Right kidney (tissue), 1 donor: ENCODE measurements at regions not wholly inside any gene's neighbourhood (a gene's known extent, or its start where the extent isn't known, plus 50 kb on each side); places are given as distances from the start of the nearest gene placed in this dataset.

ENCODE experiments used
- DNase-seq: peaks from one replicate; pipeline ENCODE4 v3.0.0-alpha.2; 2016

DNA sequence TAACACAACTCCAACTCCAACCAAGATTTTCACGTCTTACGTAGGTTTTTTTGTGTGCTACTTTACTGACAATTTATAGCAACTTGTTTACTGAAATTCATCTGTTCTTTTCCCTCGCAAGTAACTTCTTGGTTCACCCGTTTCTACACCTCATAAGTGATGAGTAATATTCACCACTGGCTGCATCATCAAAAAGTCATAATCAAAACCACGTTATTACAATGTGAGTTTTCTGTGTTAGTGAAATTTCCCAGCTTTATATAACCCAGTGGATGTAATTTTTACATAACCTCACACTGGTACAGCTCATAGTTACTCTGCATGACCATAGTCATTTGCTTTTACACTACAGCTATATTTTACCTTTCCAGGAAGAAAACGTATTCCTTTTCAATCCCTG lies 401.1 kb upstream of the LYPLAL1 start:
- DNase-seq, result no peak

DNA sequence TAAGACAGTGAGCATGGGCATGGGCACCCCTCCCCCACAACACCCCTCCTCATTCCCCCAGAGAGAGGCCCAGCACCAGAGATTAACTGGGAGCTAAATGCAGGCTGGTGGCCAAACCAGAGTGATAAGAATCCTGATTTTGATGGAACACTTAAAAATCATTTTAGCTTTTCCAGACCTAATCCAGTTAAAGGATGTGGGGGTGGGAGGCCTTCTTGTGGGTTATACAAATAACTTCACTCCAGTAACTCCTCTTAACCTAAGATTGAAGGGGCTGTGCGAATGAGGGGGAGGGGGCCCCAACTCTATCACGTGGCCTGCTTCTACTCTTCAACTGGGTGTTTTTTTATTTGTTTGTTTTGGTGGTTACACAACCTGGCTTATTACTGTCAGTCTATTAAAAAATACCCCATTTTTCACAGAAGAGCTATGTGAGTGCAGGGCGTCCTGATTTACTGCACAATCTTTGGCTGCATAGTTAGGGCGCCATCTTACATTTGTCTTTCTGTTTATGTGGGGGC lies 398.1 kb upstream of the LYPLAL1 start:
- DNase-seq, result no peak

DNA sequence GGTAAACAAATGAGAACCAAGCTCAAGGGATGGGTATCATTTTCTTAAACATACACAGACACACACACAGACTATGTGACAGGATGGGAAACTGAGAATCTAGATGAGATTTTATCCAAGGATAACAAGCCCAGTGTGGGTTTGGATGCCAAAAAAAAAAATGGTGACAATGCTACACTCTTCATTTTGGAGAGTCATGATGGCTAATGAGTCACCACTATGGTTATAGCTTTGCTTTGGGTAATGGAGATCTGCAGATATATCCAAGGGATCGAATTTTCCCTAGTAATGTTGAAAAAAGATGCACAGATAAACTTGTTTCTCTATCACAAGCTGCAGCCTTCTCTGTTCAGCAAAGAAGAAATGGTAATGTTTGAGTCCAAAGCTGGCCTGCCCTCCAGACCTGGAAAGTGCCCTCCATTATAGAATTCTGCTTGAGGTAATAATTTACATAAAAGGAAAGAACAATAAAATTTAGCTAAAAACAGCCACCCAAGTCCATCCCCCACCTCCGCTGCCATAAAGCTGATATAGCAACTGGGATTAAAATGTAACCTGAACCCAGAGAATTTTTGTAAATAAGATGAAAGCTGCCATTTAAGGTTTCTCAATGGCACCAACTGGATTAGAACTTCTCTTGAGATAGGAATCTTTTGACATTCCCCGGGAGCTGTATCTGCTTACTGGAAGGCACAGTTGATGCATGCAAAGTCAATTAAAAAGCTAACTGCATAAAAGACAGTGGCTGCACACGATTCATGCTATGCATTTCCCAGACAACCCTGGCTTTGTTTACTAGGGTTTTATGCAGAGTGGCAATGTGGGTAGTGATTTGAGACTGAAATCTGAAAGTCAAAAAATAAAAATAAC lies 395.2 kb upstream of the LYPLAL1 start:
- no peak for DNase-seq

DNA sequence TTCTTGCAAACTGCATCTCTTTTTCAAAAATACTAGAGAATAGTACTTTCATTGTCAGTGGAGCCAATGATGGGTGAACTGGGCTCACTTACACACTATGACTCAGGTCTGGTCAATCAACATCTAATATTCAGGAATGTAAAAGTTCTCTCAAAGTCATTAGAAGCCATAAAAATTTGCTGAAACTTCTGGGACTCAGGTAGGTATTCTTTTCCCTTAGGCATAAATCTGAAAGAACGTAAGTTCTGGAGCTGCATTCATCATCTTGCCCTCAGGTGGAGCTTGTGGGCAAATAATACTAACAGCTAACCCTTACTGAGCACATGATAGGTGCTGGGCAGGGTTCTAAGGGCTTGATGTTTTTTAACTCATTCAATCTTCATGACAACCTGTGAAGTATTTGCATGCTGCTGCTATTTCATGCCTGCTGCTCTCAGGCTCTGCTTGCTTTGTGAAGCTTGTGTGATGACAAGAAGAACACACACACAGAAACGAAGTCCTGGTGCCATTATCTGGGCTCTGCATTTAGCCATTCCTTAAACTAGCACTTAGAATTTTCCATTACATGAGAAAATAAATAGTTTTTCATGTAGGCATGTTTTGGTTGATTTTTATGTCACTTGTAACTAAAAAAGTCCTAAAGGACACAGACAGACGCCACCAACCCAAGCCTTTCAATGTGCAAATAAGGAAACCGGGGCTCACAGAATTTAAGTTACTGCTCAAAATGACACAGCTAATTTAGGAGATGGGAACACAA lies 394.2 kb upstream of the LYPLAL1 start:
- no peak for DNase-seq

DNA sequence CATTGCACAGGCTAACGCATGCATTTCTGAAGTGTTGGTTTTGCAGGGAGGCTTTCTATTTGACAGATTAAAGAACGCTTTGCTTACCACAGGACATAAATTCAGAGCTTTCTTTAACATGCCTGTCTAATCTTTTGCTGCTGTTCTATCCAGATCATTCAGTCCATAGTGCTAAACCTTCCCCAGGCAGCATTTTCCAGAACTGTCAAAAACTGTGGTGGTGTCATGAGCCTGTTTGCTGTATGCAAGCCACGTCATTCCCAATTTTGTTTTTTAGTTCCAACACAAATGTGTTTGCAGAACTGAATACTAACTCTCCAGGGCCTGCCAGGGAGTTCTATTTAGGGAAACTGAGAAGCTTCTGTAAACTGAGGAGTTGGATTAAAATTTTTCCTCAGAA lies 390.5 kb upstream of the LYPLAL1 start:
- DNase-seq, result no peak

DNA sequence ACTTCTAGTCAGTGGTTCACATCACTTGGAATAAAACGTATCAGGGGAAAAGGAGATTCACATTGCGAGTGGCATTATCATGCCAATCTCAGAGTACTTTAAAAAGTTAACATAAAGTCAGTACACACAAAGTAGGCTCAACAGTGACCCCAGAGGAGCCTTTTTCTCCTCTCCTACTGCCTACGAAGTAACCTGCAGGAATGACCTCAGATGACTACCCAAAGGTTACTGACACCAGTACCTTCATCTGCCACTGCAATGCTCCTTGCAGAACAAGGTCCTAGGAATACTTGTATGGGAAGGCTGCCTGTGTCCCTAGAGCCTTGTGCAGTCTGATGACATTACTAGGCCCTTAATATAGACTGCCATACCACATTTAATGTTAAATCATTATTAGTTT lies 389.8 kb upstream of the LYPLAL1 start:
- DNase-seq, result no peak

DNA sequence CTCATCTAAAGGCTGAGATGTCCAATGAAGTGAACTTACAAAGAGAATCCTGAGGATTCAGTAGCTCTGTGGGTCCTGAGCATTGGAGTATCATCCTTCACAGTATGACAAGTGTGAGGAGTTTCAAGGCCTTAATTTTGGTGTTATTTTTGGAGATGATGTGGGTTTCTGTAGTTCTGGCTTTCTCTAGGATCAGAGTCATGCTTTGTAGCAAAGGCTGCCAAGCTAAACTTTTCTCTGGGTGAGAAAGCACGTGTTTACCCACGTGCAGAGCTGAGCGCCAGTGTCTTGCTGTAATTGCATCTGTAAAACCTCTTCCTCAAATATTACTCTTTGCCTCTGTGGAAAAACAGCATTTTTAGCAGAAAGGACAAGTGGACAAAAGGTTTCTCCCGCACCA lies 387.8 kb upstream of the LYPLAL1 start:
- DNase-seq, result no peak

DNA sequence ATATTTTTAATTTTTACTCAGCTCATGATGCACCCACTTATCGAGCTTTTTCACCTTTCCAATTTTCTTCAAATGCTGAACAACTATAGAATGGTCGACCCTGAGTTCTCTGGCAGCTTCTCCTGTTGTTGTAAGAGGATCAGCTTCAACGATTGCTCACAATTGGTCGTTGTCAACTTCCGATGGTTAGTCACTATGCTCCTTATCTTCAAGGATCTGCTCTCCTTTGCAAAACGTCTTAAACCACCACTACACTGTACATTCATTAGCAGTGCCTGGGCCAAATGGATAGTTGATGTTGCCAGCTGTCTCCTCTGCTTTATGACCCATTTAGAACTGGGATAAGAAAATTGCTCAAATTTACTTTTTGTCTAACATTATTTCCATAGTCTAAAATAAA lies 385.9 kb upstream of the LYPLAL1 start:
- DNase-seq, result no peak

DNA sequence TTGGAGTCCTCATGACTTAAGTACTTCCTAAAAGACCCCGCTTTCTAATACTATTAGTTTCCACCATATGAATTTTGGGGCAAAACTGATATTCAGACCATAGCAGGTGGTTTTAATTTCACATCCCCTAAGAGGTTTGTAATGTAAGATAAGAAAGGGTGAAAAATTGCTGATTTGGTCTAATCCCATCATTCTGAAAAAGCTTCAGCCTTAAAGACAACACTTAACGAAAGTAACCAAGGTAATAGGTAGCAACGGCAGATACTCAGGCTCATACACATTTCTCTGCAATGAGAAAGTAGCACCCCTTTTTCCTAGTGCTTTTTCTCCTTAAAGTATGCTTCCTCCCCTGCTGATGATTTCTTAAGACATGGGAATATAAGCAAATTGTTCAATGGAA lies 376.9 kb upstream of the LYPLAL1 start:
- no peak for DNase-seq

DNA sequence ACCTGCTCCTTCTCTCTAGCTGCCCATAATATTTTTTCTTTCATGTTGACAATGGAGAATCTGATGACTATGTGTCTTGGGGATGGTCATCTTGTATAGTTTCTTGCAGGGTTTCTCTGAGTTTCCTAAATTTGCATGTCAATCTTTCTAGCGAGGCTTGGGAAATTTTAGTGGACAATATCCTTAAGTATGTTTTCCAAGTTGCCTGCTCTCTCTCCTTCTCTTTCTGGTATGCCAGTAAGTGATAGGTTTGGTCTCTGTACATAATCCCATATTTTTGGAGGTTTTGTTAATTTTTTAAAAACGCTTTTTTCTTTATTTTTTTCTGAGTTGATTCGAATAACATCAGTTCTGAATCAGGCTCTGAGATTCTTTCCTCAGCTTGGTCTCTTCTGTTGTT lies 370.9 kb upstream of the LYPLAL1 start:
- no peak for DNase-seq

DNA sequence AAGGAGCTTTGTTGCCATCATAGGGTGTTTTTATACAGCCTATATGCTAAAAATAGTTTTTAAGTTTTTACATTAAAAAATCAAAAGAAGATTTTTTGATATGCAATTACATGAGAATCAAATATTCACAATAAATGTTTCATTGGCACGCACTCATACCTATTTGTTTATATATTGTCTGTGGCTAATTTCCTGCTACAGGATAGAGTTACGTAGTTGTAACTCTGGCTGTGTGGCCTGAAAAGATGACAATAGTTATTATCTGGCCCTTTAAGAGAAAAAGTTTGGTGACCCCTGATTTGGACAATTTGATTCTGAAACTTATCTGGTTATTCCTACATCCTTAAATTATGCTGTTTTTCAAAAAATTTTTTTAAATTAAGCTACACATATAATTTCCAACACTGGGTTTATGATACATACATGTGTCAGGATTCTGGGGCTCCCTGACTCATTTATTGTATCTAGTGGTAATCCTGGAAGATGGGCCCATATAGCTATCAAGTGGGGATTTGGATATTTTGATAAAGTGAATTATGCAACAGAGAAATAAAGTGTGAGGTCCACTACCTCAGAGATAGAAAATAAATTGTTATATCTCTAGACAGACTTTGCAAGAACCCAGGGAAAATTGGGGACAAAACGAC lies 370.2 kb upstream of the LYPLAL1 start:
- DNase-seq, result no peak

DNA sequence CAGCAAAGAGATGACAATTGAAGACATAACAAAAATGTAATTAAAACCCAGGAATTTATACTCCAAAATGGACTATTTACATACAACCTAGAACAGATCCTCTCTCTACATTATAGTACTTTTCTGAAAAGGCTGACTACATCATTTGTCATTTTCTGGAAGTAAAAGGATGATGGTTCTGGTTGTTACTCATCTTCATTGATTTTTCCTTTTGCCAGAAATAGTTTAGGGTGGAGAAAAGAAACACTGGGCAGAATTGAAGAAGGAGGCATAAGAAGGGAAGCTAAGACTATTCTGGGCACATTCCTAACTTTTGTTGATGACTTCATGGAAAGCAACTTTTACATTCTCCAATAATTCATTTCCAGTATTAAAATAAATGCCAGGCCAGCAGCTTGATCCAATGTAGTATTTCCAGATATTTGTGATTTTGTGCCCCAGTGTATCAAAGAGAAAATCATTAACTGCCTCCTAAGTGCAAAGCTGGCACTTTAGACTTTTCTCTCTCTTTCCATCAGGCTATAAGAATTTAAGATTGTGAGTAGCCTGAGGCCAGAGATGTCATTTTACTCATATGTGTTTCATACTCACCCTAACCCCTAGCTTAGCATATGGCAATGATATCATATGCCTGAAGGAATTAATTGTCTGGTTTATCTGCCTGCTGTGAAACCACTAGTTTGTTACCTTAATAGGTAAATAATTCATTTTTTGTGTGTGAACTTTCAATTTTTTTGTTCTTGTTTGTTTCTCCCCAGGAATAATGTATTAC lies 369.5 kb upstream of the LYPLAL1 start:
- DNase-seq, result no peak

DNA sequence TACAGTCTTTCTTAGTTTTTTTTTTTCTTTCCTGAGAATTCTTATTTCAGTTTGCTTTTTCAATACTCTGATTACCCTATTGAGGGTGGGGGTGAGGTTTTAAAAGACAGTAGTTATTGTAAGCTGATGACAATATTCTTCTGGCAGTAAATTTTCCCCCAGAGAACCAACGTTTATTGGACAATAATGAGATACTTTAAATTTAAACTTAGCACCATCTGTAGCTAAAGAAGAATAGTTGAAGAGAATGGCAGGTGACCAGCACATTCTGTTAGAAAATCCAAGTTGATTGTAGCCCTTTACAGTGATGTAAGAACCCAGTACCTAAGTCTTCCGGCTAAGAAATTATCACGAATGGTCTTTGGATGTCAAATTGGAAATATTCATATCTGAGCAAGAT lies 364.6 kb upstream of the LYPLAL1 start:
- no peak for DNase-seq

DNA sequence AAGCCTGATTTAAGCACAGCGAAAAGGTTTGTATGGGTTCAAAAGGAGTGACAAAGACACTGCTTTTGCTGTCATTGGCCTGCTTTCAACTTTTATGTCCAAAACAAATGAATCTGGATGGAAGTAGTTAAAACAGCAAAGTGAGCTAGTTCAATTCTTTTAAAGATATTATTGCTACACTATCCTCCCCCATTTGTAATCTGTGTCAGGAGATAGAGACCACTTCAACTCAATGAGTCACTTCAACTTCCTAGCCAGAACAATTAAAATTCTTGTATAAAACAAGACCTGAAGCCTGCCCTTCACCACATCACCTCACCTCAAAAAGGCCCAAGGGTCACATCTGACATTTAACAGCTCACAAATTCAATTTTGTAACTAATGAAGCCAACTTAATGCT lies 364.1 kb upstream of the LYPLAL1 start:
- no peak for DNase-seq

DNA sequence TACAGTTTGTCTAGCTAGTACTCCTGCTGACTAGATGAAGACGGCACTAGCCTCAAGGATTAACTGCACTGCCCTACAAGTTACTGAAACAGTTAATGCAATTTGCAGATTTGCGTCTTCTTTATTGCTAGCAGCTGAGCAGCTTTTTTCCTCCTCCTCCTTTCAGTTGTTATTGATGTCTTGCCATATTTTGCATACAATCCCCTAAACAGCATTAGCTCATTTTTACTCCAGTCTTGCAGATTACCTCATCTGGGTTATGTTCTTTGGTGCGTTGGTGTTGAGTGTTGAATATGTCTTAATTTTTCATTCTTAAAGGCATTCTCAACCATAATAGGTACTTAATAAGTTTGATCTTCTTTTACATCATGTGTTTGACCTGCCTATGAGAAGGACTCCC lies 363.4 kb upstream of the LYPLAL1 start:
- DNase-seq, result no peak

DNA sequence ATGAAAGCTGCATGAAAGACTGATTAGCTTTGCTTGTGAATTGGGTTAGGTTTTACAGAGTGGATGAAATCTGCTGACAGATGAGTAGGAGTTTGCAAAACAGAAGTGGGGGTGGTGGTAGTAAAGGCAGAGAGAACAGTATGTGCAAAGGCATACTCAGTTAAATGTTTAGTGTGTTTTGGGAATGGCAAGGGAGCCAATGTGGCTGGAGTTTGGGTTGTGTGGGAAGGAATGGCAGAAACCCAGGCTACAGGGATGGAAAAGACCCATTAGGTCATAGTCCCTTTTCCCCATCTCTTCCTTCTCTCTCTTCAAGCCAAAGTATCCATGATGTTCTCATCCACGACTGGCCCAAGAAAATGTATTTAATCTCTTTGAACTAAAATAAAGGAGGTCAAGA lies 362.2 kb upstream of the LYPLAL1 start:
- DNase-seq, result no peak

DNA sequence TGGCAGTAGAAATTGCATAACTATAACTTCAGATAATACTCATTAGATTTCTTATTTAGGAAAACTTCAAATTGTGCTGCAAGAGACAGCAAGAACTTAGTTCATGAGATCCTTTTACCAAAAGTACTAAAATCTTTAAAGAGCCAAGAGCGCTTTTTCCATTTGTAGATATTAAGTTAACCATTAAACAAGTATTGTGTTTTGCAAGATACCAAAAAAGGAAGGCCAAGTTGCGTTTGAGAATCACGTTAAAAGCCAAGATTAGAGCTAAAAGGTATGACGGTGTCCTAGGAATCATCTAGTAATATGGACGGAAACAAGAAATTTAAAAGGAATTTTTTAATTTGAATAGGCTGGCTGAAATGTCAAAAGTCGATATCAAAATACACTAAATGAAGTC lies 361.3 kb upstream of the LYPLAL1 start:
- DNase-seq, result no peak

DNA sequence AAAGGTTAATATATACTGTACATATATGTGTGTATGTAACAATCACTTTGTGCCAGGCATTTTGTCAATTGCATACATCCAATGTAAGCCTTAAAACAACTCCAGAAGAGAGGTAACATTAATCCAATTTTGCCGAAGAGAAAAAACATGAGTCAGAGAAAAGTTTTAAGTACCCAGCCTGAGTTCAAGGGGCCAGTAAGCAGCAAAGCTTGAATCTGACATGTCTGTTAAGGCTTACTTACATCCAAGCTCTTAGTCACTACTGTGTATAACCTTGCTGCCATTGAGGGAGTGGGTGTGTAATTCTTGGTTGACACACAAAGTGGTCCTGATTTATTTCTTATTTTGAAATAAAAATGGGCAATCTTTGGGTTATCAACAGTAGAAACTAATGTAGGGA lies 360.4 kb upstream of the LYPLAL1 start:
- DNase-seq, result no peak

DNA sequence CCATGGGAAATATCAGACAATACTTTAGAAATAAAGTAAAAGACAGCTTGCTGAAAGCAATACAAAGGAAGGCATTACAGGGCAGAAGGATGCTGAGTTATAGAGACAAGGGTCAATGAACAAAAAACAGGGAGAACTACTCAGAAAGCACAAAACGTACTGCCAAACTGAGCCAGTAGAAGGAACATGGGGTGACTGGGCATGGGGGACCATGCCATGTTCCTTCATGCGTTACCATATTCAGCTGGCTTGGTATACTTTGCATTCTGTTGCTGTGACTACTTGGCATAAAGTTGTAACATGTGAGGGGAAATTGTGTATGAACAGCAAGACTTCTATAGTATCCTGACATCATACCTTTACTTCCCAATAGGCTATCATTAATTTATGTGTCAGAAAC lies 358.6 kb upstream of the LYPLAL1 start:
- DNase-seq, result no peak

DNA sequence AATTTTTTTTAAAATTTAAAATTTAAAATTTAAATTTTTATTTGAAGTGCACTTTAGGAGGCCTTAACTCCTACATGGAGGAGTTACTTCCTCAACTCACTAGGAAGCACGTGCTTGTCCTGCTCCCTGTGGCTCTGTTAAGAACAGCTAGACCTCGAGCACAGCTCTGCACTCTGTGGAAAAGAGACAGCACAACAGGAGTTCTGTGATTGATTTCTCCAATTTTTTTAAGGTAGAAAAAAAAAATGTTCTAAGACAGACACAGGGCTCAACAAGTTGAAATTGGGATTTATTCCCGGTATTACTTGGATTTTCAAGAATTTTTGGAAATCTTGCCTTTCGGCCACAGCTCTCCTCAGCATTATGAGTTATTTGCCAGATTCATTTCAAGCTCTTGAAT lies 356.6 kb upstream of the LYPLAL1 start:
- no peak for DNase-seq

DNA sequence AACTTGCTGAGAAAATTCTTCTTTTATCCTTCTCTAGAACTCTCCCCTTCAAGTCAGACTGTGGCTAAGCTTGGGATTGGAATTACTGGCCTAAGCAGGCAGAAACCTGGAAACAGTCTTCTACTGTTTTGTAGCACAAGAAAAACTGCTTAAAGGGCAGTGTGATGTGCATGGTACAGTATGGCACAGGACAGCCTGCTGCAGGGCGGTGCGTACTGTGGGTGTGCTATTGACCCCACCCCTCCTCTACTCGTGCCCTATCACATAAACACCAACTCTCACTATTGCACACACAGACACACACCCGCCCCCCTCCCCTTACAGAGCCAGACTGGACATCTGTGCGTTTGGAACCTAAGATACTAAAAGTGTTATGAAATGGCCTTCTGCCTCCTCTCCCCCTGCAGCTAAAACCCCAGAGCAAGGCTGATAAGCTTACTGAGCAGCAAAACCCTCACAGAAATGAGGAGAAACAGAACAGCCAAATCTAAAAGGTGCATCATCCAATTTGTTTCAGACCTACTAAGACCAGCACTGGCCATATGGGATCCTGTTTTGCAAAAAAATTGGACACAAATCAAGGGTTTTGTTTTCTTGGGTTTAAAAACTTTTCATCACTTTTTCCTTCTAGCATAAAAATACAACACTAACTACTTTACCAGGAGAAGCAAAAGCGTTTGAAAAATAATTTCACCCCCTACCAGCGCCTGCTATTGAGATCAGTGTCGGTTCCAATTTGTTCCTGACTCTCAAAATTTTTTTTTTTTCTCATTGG lies 355.8 kb upstream of the LYPLAL1 start:
- no peak for DNase-seq
